IPS-18c (cell line): ENCODE measurements at regions not wholly inside any gene's neighbourhood (a gene's known extent, or its start where the extent isn't known, plus 50 kb on each side); places are given as distances from the start of the nearest gene placed in this dataset.
"Not testable (repeated sequence)": the region's sequence is repeated elsewhere in the genome, so short reads cannot be mapped to it uniquely, and the experiment has no call there.

Experiments
- H3K4me3 ChIP-seq: 2 replicates; pipeline ENCODE4 v1.7.0; 2013; ENCODE audit warnings: low read depth, mild to moderate bottlenecking, low read length, moderate library complexity; ENCODE audit not compliant: insufficient read depth
- H3K9me3 ChIP-seq: one replicate; pipeline ENCODE4 v1.6.1; 2013; ENCODE audit warnings: mild to moderate bottlenecking, low read length, moderate library complexity; ENCODE audit not compliant: control insufficient read depth, insufficient read depth

DNA sequence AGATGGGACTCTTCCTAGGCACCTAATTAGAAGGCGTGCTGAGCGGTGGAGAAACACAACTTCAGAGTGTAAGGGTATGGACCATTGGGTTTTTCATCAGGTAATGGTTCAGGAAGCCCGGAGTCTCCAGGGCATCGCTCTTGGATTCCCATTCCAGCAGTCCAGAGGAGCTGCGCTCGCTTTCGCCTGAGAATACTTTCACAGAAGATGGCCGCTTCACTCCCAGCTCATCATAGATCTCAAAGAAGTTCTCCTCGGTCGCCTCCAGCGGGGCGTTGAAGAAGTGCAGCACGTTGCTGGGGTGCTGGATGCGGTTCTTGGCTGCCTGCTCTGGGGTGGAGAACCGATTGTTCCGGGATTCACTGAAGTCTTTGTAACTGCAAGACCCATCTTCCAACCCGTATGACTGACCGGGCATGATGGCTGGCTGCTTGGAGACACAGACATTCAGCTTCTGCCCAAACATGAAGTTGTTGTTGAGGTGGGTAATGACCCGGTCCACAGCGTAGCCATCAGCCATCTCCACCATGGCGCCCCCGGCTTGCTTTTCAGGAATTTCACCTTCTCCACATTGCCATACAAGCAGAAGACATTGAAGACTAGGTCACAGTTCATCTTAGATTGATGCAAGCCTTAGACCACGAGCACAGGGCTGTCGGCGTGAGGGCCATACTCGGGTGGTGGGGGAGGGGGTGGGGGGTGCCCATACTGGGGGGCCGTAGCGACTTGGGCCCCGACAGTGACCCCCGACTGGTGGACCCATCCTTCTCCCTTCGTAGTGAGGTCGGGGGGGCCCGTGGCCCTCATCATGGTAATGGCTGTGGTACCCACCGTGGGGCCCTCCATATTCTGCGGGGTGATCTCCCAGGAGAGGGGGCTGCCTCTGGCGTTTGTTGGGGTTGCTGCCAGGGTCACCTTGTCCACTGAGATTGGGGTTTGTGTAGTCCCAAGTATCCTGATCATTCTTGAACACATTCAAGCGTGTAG is 51.7 kb upstream of the GOLGA8A start:
- not testable (repeated sequence) for H3K9me3 ChIP-seq, H3K4me3 ChIP-seq
